ENCODE measurements at regions not wholly inside any gene's neighbourhood (a gene's known extent, or its start where the extent isn't known, plus 50 kb on each side); places are given as distances from the start of the nearest gene placed in this dataset.

GRCh38 chr18:9008709-9009635 lies 93.5 kb upstream of the NDUFV2 start (continued):
- TF ChIP-seq AFF1 (IDR thresholded peaks at IDR 0.05; ENCODE audit: low read depth in 1 of 2, partially characterized antibody in 2 of 2) (peak; percentile 73 to 88), ZHX1 (conservative IDR thresholded peaks at IDR 0.05; ENCODE audit: low read length) (peak; percentile 29; the same call in 1 of the 2 replicates), TAL1 (IDR thresholded peaks at IDR 0.05) (peak; percentile 97), STAT5A (IDR thresholded peaks at IDR 0.05; ENCODE audit: borderline replicate concordance, low read length) (peak; percentile 98), DIDO1 (tag; IDR thresholded peaks at IDR 0.05; ENCODE audit: low read depth) (peak; percentile 23; the same call in 1 of the 2 replicates), NCOA4 (IDR thresholded peaks at IDR 0.05; ENCODE audit: partially characterized antibody) (no peak), PHF21A (IDR thresholded peaks at IDR 0.05; ENCODE audit: borderline replicate concordance, low read depth) (no peak), POLR2B (IDR thresholded peaks at IDR 0.05; ENCODE audit: low read depth, partially characterized antibody) (peak; percentile 42), SREBF1 (IDR thresholded peaks at IDR 0.05; ENCODE audit: borderline replicate concordance, low read depth, low read length) (no peak), FOXP4 (CRISPR knock-in tag; IDR thresholded peaks at IDR 0.05; ENCODE audit: borderline replicate concordance) (no peak), ZNF12 (CRISPR knock-in tag; IDR thresholded peaks at IDR 0.05) (no peak)
- TF ChIP-seq, protein P1, sequence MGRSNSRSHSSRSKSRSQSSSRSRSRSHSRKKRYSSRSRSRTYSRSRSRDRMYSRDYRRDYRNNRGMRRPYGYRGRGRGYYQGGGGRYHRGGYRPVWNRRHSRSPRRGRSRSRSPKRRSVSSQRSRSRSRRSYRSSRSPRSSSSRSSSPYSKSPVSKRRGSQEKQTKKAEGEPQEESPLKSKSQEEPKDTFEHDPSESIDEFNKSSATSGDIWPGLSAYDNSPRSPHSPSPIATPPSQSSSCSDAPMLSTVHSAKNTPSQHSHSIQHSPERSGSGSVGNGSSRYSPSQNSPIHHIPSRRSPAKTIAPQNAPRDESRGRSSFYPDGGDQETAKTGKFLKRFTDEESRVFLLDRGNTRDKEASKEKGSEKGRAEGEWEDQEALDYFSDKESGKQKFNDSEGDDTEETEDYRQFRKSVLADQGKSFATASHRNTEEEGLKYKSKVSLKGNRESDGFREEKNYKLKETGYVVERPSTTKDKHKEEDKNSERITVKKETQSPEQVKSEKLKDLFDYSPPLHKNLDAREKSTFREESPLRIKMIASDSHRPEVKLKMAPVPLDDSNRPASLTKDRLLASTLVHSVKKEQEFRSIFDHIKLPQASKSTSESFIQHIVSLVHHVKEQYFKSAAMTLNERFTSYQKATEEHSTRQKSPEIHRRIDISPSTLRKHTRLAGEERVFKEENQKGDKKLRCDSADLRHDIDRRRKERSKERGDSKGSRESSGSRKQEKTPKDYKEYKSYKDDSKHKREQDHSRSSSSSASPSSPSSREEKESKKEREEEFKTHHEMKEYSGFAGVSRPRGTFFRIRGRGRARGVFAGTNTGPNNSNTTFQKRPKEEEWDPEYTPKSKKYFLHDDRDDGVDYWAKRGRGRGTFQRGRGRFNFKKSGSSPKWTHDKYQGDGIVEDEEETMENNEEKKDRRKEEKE (IDR thresholded peaks at IDR 0.05; ENCODE audit: borderline replicate concordance in 1 of 2, control insufficient read depth in 1 of 2, low read depth in 2 of 2, low read length in 1 of 2) = no peak; a peak in 1 of 4 replicates

Data from K562 (cell line).